ENCODE measurements at regions not wholly inside any gene's neighbourhood (a gene's known extent, or its start where the extent isn't known, plus 50 kb on each side); places are given as distances from the start of the nearest gene placed in this dataset.

DNA sequence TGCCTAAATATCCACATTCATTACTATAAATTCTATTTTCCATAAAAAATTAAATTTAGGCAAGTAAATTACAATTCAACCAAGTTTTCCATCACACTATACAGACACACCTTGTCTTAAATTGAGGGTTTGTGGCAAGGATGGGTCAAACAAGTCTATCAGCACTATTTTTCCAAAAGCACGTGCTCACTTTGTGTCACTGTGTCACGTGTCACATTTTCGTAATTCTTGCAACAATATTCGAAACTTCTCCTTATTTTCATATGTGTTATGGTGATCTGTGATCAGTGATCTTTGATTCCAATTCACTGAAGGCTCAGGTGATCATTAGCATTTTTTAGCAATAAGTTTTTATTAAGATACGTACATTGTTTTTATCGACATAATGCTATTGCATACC, 323.3 kb upstream of the CNTN4 start:
- H3K9me3 ChIP-seq (replicated peaks; ENCODE audit: control insufficient read depth, low read depth, low read length) = no peaks in the 10 kb centered on the region
- no CpG with 5 or more reads among the region's 6 CpGs for WGBS (ENCODE audit: insufficient coverage)
- no peaks in the 10 kb centered on the region for H3K4me1 ChIP-seq (ENCODE audit: control insufficient read depth, insufficient read depth, low read length)
- DNase-seq = no peak
- no peaks in the 10 kb centered on the region for H3K36me3 ChIP-seq (ENCODE audit: control insufficient read depth, insufficient read depth, low read length)
- no peak overlapping the region for H3K4me3 ChIP-seq (ENCODE audit: low read length)
- H3K27ac ChIP-seq (ENCODE audit: low read length) = no peak overlapping the region
- H3K27me3 ChIP-seq (ENCODE audit: control insufficient read depth, insufficient read depth, low read length) = no peaks in the 10 kb centered on the region

- no peaks in the 10 kb centered on the region for H3K36me3 ChIP-seq (ENCODE audit: control insufficient read depth, insufficient read depth, low read length)
- no peaks in the 10 kb centered on the region for H3K27me3 ChIP-seq (ENCODE audit: control insufficient read depth, insufficient read depth, low read length)
- H3K27ac ChIP-seq (ENCODE audit: low read length) = no peak overlapping the region
- WGBS (ENCODE audit: insufficient coverage) = 80% methylated on average over 1 of the region's 3 CpGs
- H3K4me1 ChIP-seq (ENCODE audit: control insufficient read depth, insufficient read depth, low read length) = no peaks in the 10 kb centered on the region
- H3K4me3 ChIP-seq (ENCODE audit: low read length) = no peak overlapping the region
- no peak for DNase-seq
- H3K9me3 ChIP-seq (replicated peaks; ENCODE audit: control insufficient read depth, low read depth, low read length) = no peaks in the 10 kb centered on the region
Measured at GRCh38 chr3:1783995-1784394, 314.7 kb upstream of the CNTN4 start.

DNA sequence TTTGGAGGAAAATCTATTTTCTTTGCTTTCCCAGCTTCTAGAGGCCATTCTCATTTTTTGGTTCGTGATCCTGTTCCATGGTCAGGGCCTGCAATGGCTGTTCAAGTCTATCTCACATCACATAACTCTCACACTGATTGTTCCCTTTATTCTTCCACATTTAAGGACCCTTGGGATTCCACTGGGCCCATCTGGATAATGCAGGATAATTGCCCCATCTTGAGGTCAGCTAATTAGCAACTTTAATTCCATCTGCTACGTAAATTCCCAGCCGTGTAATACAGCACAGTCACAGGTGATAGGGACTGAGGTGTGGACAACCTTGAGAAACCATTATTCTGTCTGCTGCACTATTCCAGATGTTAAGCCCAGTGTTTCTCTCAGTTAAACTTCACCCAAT, 311.6 kb upstream of the CNTN4 start:
- no peaks in the 10 kb centered on the region for H3K4me1 ChIP-seq (ENCODE audit: control insufficient read depth, insufficient read depth, low read length)
- no peaks in the 10 kb centered on the region for H3K27me3 ChIP-seq (ENCODE audit: control insufficient read depth, insufficient read depth, low read length)
- H3K9me3 ChIP-seq (replicated peaks; ENCODE audit: control insufficient read depth, low read depth, low read length) = no peaks in the 10 kb centered on the region
- H3K36me3 ChIP-seq (ENCODE audit: control insufficient read depth, insufficient read depth, low read length) = no peaks in the 10 kb centered on the region
- 30% methylated on average over 3 of the region's 3 CpGs for WGBS (ENCODE audit: insufficient coverage)
- H3K4me3 ChIP-seq (ENCODE audit: low read length) = no peak overlapping the region
- H3K27ac ChIP-seq (ENCODE audit: low read length) = no peak overlapping the region
- DNase-seq = no peak

GRCh38 chr3:1792466-1792865, 306.2 kb upstream of the CNTN4 start:
- Histone ChIP-seq H3K4me1 (ENCODE audit: control insufficient read depth, insufficient read depth, low read length) (no peaks in the 10 kb centered on the region), H3K4me3 (ENCODE audit: low read length) (no peak overlapping the region), H3K27me3 (ENCODE audit: control insufficient read depth, insufficient read depth, low read length) (no peaks in the 10 kb centered on the region), H3K27ac (ENCODE audit: low read length) (no peak overlapping the region), H3K9me3 (replicated peaks; ENCODE audit: control insufficient read depth, low read depth, low read length) (no peaks in the 10 kb centered on the region), H3K36me3 (ENCODE audit: control insufficient read depth, insufficient read depth, low read length) (no peaks in the 10 kb centered on the region)
- WGBS (ENCODE audit: insufficient coverage) = no CpG with 5 or more reads among the region's 2 CpGs
- DNase-seq = no peak

GRCh38 chr3:1798711-1799405, 299.8 kb upstream of the CNTN4 start:
- no peaks in the 10 kb centered on the region for H3K36me3 ChIP-seq (ENCODE audit: control insufficient read depth, insufficient read depth, low read length)
- no peaks in the 10 kb centered on the region for H3K9me3 ChIP-seq (replicated peaks; ENCODE audit: control insufficient read depth, low read depth, low read length)
- WGBS (ENCODE audit: insufficient coverage) = 100% methylated on average over 1 of the region's 10 CpGs
- H3K4me1 ChIP-seq (ENCODE audit: control insufficient read depth, insufficient read depth, low read length) = no peaks in the 10 kb centered on the region
- DNase-seq = no peak
- no peak overlapping the region for H3K4me3 ChIP-seq (ENCODE audit: low read length)
- no peak overlapping the region for H3K27ac ChIP-seq (ENCODE audit: low read length)
- H3K27me3 ChIP-seq (ENCODE audit: control insufficient read depth, insufficient read depth, low read length) = no peaks in the 10 kb centered on the region

- 77% methylated on average over 2 of the region's 3 CpGs for WGBS (ENCODE audit: insufficient coverage)
- Histone ChIP-seq H3K36me3 (ENCODE audit: control insufficient read depth, insufficient read depth, low read length) (no peaks in the 10 kb centered on the region), H3K27me3 (ENCODE audit: control insufficient read depth, insufficient read depth, low read length) (no peaks in the 10 kb centered on the region), H3K4me1 (ENCODE audit: control insufficient read depth, insufficient read depth, low read length) (no peaks in the 10 kb centered on the region), H3K9me3 (replicated peaks; ENCODE audit: control insufficient read depth, low read depth, low read length) (peaks cover 20% of the 10 kb centered on the region), H3K27ac (ENCODE audit: low read length) (no peak overlapping the region), H3K4me3 (ENCODE audit: low read length) (no peak overlapping the region)
- no peak for DNase-seq
Measured at GRCh38 chr3:1805331-1805730, 293.3 kb upstream of the CNTN4 start.

DNA sequence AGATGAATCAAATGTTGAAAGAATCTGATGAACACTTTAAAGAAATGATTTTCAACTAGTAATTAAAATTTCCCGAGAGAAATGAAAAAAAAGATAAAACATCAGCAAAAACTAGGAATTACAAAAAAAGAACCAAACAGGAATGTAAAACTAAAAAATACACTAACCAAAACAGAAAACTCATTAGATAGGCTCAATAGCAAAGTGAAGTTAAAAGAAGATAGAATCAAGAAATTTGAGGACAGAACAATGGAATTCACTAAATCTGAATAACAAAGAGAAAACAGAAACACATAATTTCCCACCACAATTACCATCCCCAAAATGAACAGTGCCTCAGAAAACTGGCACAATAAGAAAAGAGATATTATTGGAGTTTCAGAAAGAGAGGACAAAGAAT, 290.1 kb upstream of the CNTN4 start:
- no peaks in the 10 kb centered on the region for H3K36me3 ChIP-seq (ENCODE audit: control insufficient read depth, insufficient read depth, low read length)
- DNase-seq = no peak
- no peaks in the 10 kb centered on the region for H3K27me3 ChIP-seq (ENCODE audit: control insufficient read depth, insufficient read depth, low read length)
- H3K27ac ChIP-seq (ENCODE audit: low read length) = no peak overlapping the region
- H3K4me1 ChIP-seq (ENCODE audit: control insufficient read depth, insufficient read depth, low read length) = no peaks in the 10 kb centered on the region
- WGBS (ENCODE audit: insufficient coverage) = no CpG with 5 or more reads among the region's 1 CpG
- peaks cover 20% of the 10 kb centered on the region for H3K9me3 ChIP-seq (replicated peaks; ENCODE audit: control insufficient read depth, low read depth, low read length)
- H3K4me3 ChIP-seq (ENCODE audit: low read length) = no peak overlapping the region

GRCh38 chr3:1823867-1824266, 274.8 kb upstream of the CNTN4 start:
- H3K27ac ChIP-seq (ENCODE audit: low read length) = no peak overlapping the region
- no peaks in the 10 kb centered on the region for H3K9me3 ChIP-seq (replicated peaks; ENCODE audit: control insufficient read depth, low read depth, low read length)
- no peaks in the 10 kb centered on the region for H3K4me1 ChIP-seq (ENCODE audit: control insufficient read depth, insufficient read depth, low read length)
- H3K4me3 ChIP-seq (ENCODE audit: low read length) = no peak overlapping the region
- WGBS (ENCODE audit: insufficient coverage) = no CpG with 5 or more reads among the region's 5 CpGs
- H3K36me3 ChIP-seq (ENCODE audit: control insufficient read depth, insufficient read depth, low read length) = no peaks in the 10 kb centered on the region
- no peaks in the 10 kb centered on the region for H3K27me3 ChIP-seq (ENCODE audit: control insufficient read depth, insufficient read depth, low read length)
- DNase-seq = no peak

DNA sequence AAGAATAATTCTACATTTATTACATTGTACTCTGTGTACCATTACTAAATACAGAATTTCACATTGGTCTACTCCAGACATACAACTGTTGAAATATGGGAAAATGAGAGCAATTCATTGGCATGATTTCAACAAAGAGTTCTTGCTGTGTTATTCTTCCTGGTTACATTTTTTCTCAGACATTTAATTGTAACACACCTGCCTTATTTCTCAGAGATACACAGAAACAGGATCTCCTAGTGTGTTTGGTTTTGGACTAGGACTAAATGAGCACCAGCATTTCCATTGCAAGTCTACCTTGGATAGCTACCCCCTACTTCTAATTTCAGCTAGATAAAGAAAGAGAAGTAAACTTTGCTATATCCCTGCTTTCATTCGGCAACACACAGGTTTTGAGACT, 274.3 kb upstream of the CNTN4 start:
- DNase-seq = no peak
- H3K4me3 ChIP-seq (ENCODE audit: low read length) = no peak overlapping the region
- no peaks in the 10 kb centered on the region for H3K27me3 ChIP-seq (ENCODE audit: control insufficient read depth, insufficient read depth, low read length)
- no peak overlapping the region for H3K27ac ChIP-seq (ENCODE audit: low read length)
- WGBS (ENCODE audit: insufficient coverage) = no CpG with 5 or more reads among the region's 1 CpG
- H3K9me3 ChIP-seq (replicated peaks; ENCODE audit: control insufficient read depth, low read depth, low read length) = no peaks in the 10 kb centered on the region
- H3K36me3 ChIP-seq (ENCODE audit: control insufficient read depth, insufficient read depth, low read length) = no peaks in the 10 kb centered on the region
- no peaks in the 10 kb centered on the region for H3K4me1 ChIP-seq (ENCODE audit: control insufficient read depth, insufficient read depth, low read length)

GRCh38 chr3:1828519-1828918, 270.1 kb upstream of the CNTN4 start:
- Histone ChIP-seq H3K9me3 (replicated peaks; ENCODE audit: control insufficient read depth, low read depth, low read length) (no peaks in the 10 kb centered on the region), H3K4me1 (ENCODE audit: control insufficient read depth, insufficient read depth, low read length) (no peaks in the 10 kb centered on the region), H3K27ac (ENCODE audit: low read length) (no peak overlapping the region), H3K27me3 (ENCODE audit: control insufficient read depth, insufficient read depth, low read length) (no peaks in the 10 kb centered on the region), H3K36me3 (ENCODE audit: control insufficient read depth, insufficient read depth, low read length) (no peaks in the 10 kb centered on the region), H3K4me3 (ENCODE audit: low read length) (no peak overlapping the region)
- DNase-seq = no peak
- no CpG with 5 or more reads among the region's 1 CpG for WGBS (ENCODE audit: insufficient coverage)

- no peaks in the 10 kb centered on the region for H3K36me3 ChIP-seq (ENCODE audit: control insufficient read depth, insufficient read depth, low read length)
- no peak for DNase-seq
- H3K27ac ChIP-seq (ENCODE audit: low read length) = no peak overlapping the region
- H3K9me3 ChIP-seq (replicated peaks; ENCODE audit: control insufficient read depth, low read depth, low read length) = no peaks in the 10 kb centered on the region
- H3K4me1 ChIP-seq (ENCODE audit: control insufficient read depth, insufficient read depth, low read length) = no peaks in the 10 kb centered on the region
- no peaks in the 10 kb centered on the region for H3K27me3 ChIP-seq (ENCODE audit: control insufficient read depth, insufficient read depth, low read length)
- H3K4me3 ChIP-seq (ENCODE audit: low read length) = no peak overlapping the region
- WGBS (ENCODE audit: insufficient coverage) = no CpG with 5 or more reads among the region's 3 CpGs
Measured at GRCh38 chr3:1830851-1831250, 267.8 kb upstream of the CNTN4 start.
